HG03039 (cell line): ENCODE measurements at regions not wholly inside any gene's neighbourhood (a gene's known extent, or its start where the extent isn't known, plus 50 kb on each side); places are given as distances from the start of the nearest gene placed in this dataset.

ENCODE experiments used
- ATAC-seq: cut with Tn5 transposase; IDR thresholded peaks from one replicate; pipeline ENCODE4 v1.9.1; 2021; ENCODE audit warnings: mild to moderate bottlenecking, moderate library complexity; ENCODE audit not compliant: unreplicated experiment

DNA sequence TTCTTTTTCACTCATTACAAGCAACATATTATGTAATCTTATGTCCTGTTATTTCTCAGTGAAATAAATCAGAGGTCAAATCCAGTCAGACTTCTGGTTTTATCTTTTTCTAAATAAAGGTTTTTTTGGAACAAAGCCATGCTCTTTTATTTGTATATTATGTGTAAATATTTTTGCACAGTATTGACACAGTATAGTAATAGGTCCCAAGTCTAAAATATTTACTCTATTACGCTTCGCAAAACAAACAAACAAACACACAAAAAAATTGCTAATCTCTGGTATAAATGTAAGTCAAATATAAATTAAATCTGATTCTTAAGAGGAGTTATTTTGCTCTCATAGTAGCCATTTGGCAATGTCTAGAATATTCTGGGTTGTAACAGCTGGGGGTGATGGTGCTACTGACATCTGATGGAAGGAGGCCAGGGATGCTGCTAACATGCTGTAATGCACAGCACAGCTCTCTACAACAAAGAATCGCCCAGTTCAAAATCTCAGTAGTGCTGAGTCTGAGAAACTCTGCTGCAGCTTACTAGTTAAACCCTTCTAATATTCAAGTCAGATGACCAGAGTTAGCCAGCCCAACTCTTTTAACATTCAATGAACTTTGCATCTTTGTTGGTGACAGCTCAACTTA, 602.1 kb downstream of the RAB28 start:
- no peak for ATAC-seq

- no peak for ATAC-seq
These were observed 603.3 kb downstream of the RAB28 start for GRCh38 chr4:12880844-12881243.

- ATAC-seq: no peak
These were observed 604.6 kb downstream of the RAB28 start for GRCh38 chr4:12879496-12879895.

DNA sequence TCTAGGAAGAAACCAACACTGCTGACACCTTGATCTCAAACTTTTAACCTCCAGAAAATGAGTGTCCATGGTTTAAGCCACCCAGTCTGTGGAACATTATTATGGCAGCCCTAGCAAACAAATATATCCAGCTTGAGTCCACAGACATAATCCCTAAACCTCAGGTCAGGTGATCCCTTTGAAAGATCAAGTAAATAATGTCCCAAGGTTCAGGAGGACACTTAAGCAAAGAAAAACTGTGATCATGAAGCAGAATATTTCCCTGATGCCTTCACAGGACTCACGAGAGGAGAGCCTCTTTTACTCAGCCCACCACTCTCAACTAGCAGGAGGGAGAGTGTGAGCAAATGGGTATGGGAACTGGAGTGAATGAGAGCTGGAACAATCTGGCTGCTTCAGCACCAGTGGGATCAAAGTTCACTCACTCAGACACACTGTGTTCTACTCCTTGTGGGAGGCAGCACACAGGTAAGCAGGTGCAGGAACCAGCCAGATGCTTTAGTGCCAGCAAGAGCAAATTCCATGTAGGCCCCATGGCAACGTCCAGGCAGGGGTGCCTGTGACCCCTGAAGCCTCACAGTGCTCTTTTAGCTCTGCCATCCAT, 608.4 kb downstream of the RAB28 start:
- no peak for ATAC-seq

- ATAC-seq: no peak
These were observed 610.8 kb downstream of the RAB28 start for GRCh38 chr4:12873351-12873750.

- no peak for ATAC-seq
These were observed 622.7 kb downstream of the RAB28 start for GRCh38 chr4:12861422-12861821.

DNA sequence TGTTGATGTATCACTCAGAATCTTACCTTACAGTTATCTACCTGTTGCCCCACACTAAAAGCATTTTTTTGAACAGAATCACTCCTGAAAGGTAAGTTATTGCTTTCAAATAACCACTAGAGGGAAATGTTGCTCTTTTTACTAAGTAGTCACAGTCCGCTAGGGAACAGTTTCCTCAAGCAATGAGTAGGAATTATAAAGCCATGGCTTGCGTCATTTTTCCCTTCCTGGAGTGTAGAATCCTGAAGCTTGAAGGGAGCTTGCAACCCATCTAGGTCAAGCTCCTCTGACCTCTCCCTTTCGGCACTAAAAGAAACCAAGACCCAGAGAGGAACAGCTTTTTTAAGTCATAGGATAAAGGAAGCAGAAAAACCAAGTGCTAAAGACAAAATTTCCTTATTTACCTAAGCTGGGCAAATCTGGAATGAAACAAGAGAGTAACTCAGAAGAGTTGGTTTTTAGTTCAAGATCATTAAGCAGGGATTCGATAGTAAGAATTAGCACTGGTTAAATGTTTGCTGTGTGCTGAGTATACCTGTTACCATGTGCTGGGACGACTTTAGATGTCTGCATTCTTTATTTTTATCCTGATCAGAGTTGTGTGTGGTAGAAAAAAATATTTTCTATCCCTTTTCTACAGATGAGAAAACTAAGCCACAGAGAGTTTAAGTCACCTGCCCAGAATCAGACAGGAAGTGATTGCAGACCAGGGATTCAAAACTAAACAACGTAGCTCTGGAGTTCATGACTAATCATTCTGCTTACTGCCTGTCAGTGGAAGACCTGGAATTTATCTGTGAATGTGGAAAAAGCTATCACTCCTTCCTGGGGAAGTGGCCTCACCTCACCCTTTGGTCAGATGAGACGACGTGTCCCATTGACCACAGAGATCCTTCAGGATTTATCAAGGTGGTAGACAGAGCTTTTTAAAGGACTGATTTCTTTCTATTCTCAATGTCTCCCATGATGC, 631.5 kb downstream of the RAB28 start:
- no peak for ATAC-seq

DNA sequence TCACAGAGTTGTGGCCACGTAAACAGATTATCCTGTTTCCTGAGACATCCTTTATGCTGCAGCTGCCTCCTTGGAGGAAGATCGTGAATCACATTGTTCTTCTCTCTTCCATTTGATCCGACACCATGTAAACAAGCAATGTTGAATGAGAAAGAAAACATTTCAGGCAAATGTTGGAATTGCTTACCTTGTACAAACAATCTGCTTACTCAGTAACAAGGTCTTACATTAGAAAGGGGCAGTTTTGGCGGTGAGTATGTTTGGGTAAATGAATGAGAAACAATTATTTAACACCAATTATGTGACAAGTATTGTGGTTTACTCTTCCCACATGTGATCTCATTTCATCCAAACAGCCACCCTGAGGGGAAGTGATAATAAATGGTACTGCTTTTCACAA, 637.8 kb downstream of the RAB28 start:
- ATAC-seq: no peak

GRCh38 chr4:12844141-12844540, 640.0 kb downstream of the RAB28 start:
- no peak for ATAC-seq

GRCh38 chr4:12827966-12828365, 656.2 kb downstream of the RAB28 start:
- ATAC-seq: no peak

DNA sequence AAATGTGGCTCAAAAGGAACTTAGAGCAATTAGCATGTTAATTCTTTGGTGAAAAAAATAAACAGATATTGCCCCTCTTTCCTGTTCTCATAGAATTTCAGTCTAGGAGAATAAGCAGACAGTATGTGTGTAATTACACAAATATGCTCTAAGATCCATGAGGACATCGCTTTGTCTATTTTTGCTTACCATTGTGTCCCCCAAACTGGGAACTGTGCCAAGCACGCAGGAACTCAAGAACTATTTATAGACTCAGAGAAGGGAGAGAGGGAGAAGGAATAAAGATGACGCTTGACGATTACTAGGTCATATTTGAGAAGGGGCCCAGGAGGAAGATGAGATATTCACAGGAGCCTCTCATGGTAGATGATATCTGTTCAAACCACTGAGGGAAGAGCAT, 692.6 kb downstream of the RAB28 start:
- ATAC-seq: no peak

- no peak for ATAC-seq
These were observed 696.9 kb downstream of the RAB28 start for GRCh38 chr4:12787261-12787660.

DNA sequence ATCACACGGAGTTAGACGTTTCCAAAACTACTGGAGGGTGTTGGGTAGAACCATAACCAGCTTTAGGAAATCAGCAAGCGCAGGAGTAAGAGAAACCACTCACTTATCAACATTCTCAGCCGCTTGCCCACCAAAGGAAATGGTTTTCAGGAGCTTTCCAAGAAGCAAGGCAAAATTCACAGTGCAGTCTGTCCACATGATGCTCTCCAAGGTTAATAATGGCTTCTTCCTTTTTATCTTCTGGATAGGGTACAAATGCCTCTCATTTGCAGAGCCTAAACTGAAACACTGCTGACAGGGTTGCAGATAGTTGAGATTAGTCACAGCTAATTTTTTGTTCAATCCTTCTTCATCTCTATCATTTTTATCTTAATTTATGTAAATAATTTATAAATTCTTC, 705.4 kb downstream of the RAB28 start:
- ATAC-seq: no peak

DNA sequence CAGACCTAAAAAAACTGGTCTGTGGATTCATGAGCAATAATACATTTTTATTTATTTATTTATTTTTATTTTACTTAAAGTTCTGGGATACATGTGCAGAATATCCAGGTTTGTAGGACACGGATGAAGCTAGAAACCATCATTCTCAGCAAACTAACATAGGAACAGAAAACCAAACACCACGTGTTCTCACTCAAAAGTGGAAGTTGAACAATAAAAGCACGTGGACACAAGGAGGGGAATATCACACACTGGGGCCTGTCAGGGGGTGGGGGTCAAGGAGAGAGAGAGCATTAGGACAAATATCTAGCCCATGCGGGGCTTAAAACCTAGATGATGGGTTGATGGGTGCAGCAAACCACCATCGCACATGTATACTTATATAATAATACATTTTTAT, 705.9 kb downstream of the RAB28 start:
- ATAC-seq: no peak

GRCh38 chr4:12770351-12770750, 713.8 kb downstream of the RAB28 start:
- ATAC-seq: no peak

GRCh38 chr4:12761694-12762093, 722.4 kb downstream of the RAB28 start:
- ATAC-seq: no peak

- no peak for ATAC-seq
These were observed 737.0 kb downstream of the RAB28 start for GRCh38 chr4:12747154-12747553.

DNA sequence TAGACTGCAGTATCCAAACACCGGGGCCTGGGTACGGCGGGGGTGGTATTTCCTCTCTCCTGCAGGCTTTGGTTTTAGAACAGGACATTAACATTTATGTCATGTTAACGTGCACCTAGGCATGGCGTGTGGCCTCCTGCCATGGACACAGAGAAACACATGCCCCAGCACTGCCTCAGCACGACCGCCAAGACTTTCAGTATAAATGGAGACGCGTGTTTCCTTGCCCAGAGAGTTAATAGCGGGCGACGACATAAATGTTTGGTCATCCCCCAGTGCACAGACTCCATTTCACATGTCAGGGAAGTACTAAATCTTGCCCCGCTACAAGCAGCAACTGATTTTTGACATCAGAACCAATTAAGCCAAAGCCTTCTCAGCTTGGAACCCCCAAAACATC, 737.9 kb downstream of the RAB28 start:
- no peak for ATAC-seq

DNA sequence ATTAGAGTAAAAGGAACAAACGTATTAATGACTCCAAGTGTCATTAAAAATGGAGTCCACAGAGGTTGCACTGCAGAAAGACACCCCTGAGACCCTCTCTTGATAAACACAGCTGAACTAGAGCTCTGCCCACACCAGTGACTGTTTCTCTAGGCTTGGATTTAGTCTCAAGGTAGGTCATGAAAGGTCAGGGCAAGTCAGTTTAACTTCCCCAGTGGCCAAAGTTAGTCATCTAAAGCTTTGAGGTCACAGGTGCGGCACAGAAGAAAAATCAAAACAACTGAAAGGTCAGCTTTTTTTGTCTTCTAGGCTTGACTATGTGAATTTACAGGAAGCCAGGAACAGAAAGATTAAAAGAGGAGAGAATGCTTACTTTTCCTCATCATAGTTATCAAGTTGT, 749.6 kb downstream of the RAB28 start:
- no peak for ATAC-seq

DNA sequence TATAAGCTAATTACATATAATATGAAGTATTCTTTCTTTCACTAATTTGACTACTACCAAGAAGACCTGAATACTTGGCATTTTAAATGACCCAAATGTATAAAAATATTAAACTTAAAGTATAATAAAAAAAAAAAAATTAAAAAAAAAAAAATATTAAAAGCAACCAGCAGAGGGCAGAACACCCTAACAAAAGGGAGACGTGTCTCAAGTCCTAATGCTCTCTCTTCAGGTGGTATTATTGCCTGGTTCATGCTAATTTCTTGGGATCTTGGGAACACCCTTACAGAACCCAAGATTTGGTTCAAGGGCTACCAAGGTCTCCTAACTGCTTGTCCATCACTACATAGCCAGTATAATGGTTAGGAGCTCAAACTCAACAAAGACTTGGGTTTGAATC, 754.8 kb downstream of the RAB28 start:
- ATAC-seq: no peak

DNA sequence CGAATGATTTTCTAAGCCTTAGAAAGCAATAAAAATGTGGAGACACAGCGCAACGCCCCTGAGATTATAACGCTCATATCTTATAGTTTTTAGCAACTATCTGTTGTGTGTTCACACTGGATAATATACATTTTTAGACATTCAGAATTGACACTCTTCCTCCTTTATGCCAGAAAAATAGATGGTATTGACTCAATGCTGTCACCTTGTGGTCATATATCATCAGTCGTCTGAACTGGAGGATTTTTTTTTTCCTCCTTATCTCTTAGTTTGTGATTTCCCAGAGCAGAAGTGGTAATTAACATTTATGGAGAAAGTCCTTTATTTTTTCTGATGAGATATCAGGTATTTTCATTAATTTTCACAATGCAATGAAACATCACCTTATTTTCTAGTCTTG, 759.6 kb downstream of the RAB28 start:
- no peak for ATAC-seq
